ENCODE measurements at regions not wholly inside any gene's neighbourhood (a gene's known extent, or its start where the extent isn't known, plus 50 kb on each side); places are given as distances from the start of the nearest gene placed in this dataset.

DNA sequence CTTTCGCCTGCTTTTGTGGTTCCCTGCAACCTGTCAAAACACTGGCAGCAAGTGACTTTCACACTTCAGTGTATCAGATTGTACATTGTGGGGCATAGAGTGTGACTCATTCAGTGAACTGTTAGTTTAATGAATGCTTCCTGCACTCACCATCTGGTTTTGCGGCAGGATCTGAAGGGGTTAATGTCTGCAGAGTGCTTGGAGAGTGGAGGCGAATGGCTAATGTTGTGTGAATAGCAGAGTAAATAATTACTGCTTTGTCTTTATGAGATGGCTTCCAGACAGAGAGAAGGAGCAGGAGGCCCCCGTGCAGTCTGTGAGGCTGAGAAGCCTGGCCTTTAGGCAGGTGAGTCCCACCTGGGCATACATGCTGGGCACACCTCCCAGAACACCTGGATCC is 454.3 kb upstream of the KIRREL3 start:
- no peak for TF ChIP-seq RCOR1 (IDR thresholded peaks at IDR 0.05; ENCODE audit: low read length)
- TF ChIP-seq RXRA (IDR thresholded peaks at IDR 0.05; ENCODE audit: borderline replicate concordance, low read depth): no peak
- TF ChIP-seq POLR2AphosphoS5 (IDR thresholded peaks at IDR 0.05; ENCODE audit: low read depth, low read length): no peak
- no peak for TF ChIP-seq MXI1 (IDR thresholded peaks at IDR 0.05; ENCODE audit: low read depth, low read length)
- TF ChIP-seq MEF2A (IDR thresholded peaks at IDR 0.05; ENCODE audit: borderline replicate concordance, low read depth): no peak
- TF ChIP-seq, protein P1, sequence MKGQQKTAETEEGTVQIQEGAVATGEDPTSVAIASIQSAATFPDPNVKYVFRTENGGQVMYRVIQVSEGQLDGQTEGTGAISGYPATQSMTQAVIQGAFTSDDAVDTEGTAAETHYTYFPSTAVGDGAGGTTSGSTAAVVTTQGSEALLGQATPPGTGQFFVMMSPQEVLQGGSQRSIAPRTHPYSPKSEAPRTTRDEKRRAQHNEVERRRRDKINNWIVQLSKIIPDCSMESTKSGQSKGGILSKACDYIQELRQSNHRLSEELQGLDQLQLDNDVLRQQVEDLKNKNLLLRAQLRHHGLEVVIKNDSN (IDR thresholded peaks at IDR 0.05; ENCODE audit: borderline replicate concordance, low read depth): no peak
- TF ChIP-seq FOXM1 (IDR thresholded peaks at IDR 0.05; ENCODE audit: low read depth): no peak
- TF ChIP-seq FOSL2 (IDR thresholded peaks at IDR 0.05; ENCODE audit: borderline replicate concordance, low read depth): no peak
- no peak for TF ChIP-seq ELF1 (IDR thresholded peaks at IDR 0.05)
- no peak for TF ChIP-seq SMC3 (IDR thresholded peaks at IDR 0.05; ENCODE audit: low read depth, low read length)
- TF ChIP-seq TEAD4 (IDR thresholded peaks at IDR 0.05; ENCODE audit: borderline replicate concordance, insufficient read depth): no peak
- Histone ChIP-seq H3K9me3 (no peaks in the 10 kb centered on the region), H3K79me2 (ENCODE audit: insufficient read depth) (no peaks in the 10 kb centered on the region), H3K4me2 (no peak overlapping the region), H3K4me1 (ENCODE audit: control insufficient read depth in 1 of 2, insufficient read depth in 2 of 2, low read depth in 1 of 2, low read length in 1 of 2) (peaks cover 0 to 15% of the 10 kb centered on the region in 2 experiments; a peak in 1 of 4 replicates), H3K9ac (no peak overlapping the region), H2AFZ (ENCODE audit: low read depth) (no peak overlapping the region), H3F3A (replicated peaks; ENCODE audit: insufficient read depth) (no peaks in the 10 kb centered on the region), H3K4me3 (ENCODE audit: low read depth in 2 of 2, low read length in 1 of 2) (no peak overlapping the region), H3K9me2 (no peaks in the 10 kb centered on the region), H4K20me1 (ENCODE audit: insufficient read depth) (no peaks in the 10 kb centered on the region), H3K27me3 (ENCODE audit: insufficient read depth) (no peaks in the 10 kb centered on the region), H3K36me3 (replicated peaks in 1 of 2; ENCODE audit: control insufficient read depth in 1 of 2, insufficient read depth in 2 of 2, low read length in 1 of 2) (no peaks in the 10 kb centered on the region), H3K27ac (ENCODE audit: low read depth in 2 of 2, low read length in 1 of 2) (no peak overlapping the region)
- ChIA-PET CTCF (interaction anchor here (1.1 kb wide), 1 partner anchor 11 kb away, joined by 3 read pairs; no protein-coding TSS in a partner anchor), POLR2A (no interaction called here)
- DNase-seq: no peak
- 42% methylated on average over 4 of the region's 4 CpGs for WGBS (ENCODE audit: low lambda C conversion rate)

DNA sequence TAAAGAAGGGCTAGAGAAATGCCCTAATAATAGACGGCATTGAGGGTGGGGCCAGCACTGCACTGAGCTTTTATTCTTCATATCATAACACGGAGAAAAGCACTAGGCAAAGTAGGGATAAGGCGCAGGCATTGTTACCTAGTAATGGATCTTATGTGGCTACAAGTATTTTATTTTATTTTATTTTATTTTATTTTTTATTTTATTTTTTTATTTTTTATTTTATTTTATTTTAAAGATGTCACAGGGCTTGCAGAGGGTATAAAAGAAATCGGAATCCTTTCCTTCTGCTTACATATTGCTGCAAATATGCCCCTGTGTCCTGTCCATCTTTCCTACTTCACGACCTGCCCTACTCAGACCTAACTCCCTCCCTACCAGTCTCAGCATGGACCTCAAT is 452.0 kb upstream of the KIRREL3 start:
- 30% methylated on average over 5 of the region's 5 CpGs for WGBS (ENCODE audit: low lambda C conversion rate)
- no peaks in the 10 kb centered on the region for H3K27me3 ChIP-seq (ENCODE audit: insufficient read depth)
- H3K79me2 ChIP-seq (ENCODE audit: insufficient read depth): no peaks in the 10 kb centered on the region
- no peak overlapping the region for H3K4me3 ChIP-seq (ENCODE audit: low read depth in 2 of 2, low read length in 1 of 2)
- no peaks in the 10 kb centered on the region for H3K36me3 ChIP-seq (replicated peaks in 1 of 2; ENCODE audit: control insufficient read depth in 1 of 2, insufficient read depth in 2 of 2, low read length in 1 of 2)
- no peak overlapping the region for H3K9ac ChIP-seq
- H3K27ac ChIP-seq (ENCODE audit: low read depth in 2 of 2, low read length in 1 of 2): no peak overlapping the region
- H3K9me3 ChIP-seq: no peaks in the 10 kb centered on the region
- H2AFZ ChIP-seq (ENCODE audit: low read depth): no peak overlapping the region
- no peak overlapping the region for H3K4me2 ChIP-seq
- POLR2A ChIA-PET: no interaction called here
- no peaks in the 10 kb centered on the region for H4K20me1 ChIP-seq (ENCODE audit: insufficient read depth)
- CTCF ChIA-PET: no interaction called here
- H3K4me1 ChIP-seq (ENCODE audit: control insufficient read depth in 1 of 2, insufficient read depth in 2 of 2, low read depth in 1 of 2, low read length in 1 of 2): peaks cover 0 to 13% of the 10 kb centered on the region in 2 experiments; a peak in 1 of 4 replicates
- H3F3A ChIP-seq (replicated peaks; ENCODE audit: insufficient read depth): no peaks in the 10 kb centered on the region
- DNase-seq: no peak
- no peaks in the 10 kb centered on the region for H3K9me2 ChIP-seq
- TF ChIP-seq TAF1 (IDR thresholded peaks at IDR 0.05; ENCODE audit: borderline replicate concordance, low read depth, low read length): no peak
- TF ChIP-seq, protein P2, sequence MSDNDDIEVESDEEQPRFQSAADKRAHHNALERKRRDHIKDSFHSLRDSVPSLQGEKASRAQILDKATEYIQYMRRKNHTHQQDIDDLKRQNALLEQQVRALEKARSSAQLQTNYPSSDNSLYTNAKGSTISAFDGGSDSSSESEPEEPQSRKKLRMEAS (IDR thresholded peaks at IDR 0.05; ENCODE audit: low read depth): no peak
- no peak for TF ChIP-seq NRF1 (IDR thresholded peaks at IDR 0.05; ENCODE audit: low read depth, low read length)
- no peak for TF ChIP-seq RFX5 (IDR thresholded peaks at IDR 0.05; ENCODE audit: low read length)
- no peak for TF ChIP-seq MEF2A (IDR thresholded peaks at IDR 0.05; ENCODE audit: borderline replicate concordance, low read depth)
- TF ChIP-seq TEAD4 (IDR thresholded peaks at IDR 0.05; ENCODE audit: borderline replicate concordance, insufficient read depth): no peak
- TF ChIP-seq EP300 (IDR thresholded peaks at IDR 0.05; ENCODE audit: borderline replicate concordance in 1 of 2, low read depth in 1 of 2, low read length in 1 of 2): no peak
- no peak for TF ChIP-seq RCOR1 (IDR thresholded peaks at IDR 0.05; ENCODE audit: low read length)
- TF ChIP-seq SIN3A (IDR thresholded peaks at IDR 0.05; ENCODE audit: borderline replicate concordance, low read depth, low read length): no peak
- TF ChIP-seq, protein P3, sequence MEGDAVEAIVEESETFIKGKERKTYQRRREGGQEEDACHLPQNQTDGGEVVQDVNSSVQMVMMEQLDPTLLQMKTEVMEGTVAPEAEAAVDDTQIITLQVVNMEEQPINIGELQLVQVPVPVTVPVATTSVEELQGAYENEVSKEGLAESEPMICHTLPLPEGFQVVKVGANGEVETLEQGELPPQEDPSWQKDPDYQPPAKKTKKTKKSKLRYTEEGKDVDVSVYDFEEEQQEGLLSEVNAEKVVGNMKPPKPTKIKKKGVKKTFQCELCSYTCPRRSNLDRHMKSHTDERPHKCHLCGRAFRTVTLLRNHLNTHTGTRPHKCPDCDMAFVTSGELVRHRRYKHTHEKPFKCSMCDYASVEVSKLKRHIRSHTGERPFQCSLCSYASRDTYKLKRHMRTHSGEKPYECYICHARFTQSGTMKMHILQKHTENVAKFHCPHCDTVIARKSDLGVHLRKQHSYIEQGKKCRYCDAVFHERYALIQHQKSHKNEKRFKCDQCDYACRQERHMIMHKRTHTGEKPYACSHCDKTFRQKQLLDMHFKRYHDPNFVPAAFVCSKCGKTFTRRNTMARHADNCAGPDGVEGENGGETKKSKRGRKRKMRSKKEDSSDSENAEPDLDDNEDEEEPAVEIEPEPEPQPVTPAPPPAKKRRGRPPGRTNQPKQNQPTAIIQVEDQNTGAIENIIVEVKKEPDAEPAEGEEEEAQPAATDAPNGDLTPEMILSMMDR (IDR thresholded peaks at IDR 0.05): no peak
- no peak for TF ChIP-seq GATA2 (CRISPR knock-in tag; IDR thresholded peaks at IDR 0.05)

All from SK-N-SH (cell line).